ENCODE measurements at regions not wholly inside any gene's neighbourhood (a gene's known extent, or its start where the extent isn't known, plus 50 kb on each side); places are given as distances from the start of the nearest gene placed in this dataset.

DNA sequence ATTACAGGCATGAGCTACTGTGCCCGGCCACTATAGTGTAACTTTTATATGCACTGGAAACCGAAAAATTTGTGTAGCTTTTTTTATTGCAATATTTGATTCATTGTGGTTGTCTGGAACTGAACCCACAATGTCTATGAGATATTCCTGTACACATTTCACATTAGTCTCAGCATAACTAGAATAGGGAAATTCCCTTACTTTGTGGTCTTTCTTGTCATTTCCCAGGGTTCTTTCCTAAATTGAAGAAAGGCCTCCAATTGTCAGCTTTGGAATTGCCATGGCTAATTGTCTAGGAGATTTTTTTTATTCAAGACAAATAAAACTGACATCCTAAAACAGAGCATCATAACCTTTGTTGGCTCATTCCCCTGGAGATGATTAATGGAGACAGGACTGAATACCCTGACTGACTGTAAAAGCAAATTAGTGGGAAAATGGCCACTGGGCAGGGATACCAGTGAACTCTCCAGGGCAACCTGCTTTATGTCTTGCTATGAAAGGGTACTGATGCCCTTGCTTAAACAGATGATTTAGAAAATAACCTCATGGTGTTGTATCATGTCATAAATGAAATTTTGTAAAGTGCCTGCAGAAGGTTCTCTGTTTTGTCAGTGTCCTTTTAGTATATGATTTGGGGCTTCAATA, 576.9 kb downstream of the RFPL4B start:
- ChIA-PET POLR2A (no interaction called here), CTCF (interaction anchor here (0.6 kb wide), 1 partner anchor 560 kb away, joined by 4 read pairs; no protein-coding TSS in a partner anchor)
- no peaks in the 10 kb centered on the region for H3K9me2 ChIP-seq
- H3K27ac ChIP-seq (ENCODE audit: low read depth in 2 of 2, low read length in 1 of 2) = peak overlapping the region in 1 of 2 experiments; percentile 69; a peak in 1 of 4 replicates
- no peak overlapping the region for H2AFZ ChIP-seq (ENCODE audit: low read depth)
- H3K27me3 ChIP-seq (ENCODE audit: insufficient read depth) = no peaks in the 10 kb centered on the region
- no peak overlapping the region for H3K9ac ChIP-seq
- TF ChIP-seq GATA2 (CRISPR knock-in tag; IDR thresholded peaks at IDR 0.05) (peak; percentile 15; the same call in 1 of the 2 replicates), TCF12 (IDR thresholded peaks at IDR 0.05) (peak; percentile 45; the same call in 1 of the 2 replicates), RAD21 (IDR thresholded peaks at IDR 0.05; ENCODE audit: low read length) (0 out of 2 replicates have a peak, but pooled peaks have one; percentile 4), TEAD4 (IDR thresholded peaks at IDR 0.05; ENCODE audit: borderline replicate concordance, insufficient read depth) (no peak), POLR2AphosphoS5 (IDR thresholded peaks at IDR 0.05; ENCODE audit: low read depth, low read length) (no peak), PBX3 (IDR thresholded peaks at IDR 0.05) (peak; percentile 25; the same call in 1 of the 2 replicates), EP300 (IDR thresholded peaks at IDR 0.05; ENCODE audit: borderline replicate concordance in 1 of 2, low read depth in 1 of 2, low read length in 1 of 2) (peak; percentile 8 to 81; a peak in 2 of 4 replicates), USF1 (IDR thresholded peaks at IDR 0.05; ENCODE audit: borderline replicate concordance, low read depth) (no peak), RCOR1 (IDR thresholded peaks at IDR 0.05; ENCODE audit: low read length) (peak; percentile 80)
- TF ChIP-seq, protein P1, sequence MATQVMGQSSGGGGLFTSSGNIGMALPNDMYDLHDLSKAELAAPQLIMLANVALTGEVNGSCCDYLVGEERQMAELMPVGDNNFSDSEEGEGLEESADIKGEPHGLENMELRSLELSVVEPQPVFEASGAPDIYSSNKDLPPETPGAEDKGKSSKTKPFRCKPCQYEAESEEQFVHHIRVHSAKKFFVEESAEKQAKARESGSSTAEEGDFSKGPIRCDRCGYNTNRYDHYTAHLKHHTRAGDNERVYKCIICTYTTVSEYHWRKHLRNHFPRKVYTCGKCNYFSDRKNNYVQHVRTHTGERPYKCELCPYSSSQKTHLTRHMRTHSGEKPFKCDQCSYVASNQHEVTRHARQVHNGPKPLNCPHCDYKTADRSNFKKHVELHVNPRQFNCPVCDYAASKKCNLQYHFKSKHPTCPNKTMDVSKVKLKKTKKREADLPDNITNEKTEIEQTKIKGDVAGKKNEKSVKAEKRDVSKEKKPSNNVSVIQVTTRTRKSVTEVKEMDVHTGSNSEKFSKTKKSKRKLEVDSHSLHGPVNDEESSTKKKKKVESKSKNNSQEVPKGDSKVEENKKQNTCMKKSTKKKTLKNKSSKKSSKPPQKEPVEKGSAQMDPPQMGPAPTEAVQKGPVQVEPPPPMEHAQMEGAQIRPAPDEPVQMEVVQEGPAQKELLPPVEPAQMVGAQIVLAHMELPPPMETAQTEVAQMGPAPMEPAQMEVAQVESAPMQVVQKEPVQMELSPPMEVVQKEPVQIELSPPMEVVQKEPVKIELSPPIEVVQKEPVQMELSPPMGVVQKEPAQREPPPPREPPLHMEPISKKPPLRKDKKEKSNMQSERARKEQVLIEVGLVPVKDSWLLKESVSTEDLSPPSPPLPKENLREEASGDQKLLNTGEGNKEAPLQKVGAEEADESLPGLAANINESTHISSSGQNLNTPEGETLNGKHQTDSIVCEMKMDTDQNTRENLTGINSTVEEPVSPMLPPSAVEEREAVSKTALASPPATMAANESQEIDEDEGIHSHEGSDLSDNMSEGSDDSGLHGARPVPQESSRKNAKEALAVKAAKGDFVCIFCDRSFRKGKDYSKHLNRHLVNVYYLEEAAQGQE (IDR thresholded peaks at IDR 0.05; ENCODE audit: low read depth, low read length) = no peak
- TF ChIP-seq, protein P2, sequence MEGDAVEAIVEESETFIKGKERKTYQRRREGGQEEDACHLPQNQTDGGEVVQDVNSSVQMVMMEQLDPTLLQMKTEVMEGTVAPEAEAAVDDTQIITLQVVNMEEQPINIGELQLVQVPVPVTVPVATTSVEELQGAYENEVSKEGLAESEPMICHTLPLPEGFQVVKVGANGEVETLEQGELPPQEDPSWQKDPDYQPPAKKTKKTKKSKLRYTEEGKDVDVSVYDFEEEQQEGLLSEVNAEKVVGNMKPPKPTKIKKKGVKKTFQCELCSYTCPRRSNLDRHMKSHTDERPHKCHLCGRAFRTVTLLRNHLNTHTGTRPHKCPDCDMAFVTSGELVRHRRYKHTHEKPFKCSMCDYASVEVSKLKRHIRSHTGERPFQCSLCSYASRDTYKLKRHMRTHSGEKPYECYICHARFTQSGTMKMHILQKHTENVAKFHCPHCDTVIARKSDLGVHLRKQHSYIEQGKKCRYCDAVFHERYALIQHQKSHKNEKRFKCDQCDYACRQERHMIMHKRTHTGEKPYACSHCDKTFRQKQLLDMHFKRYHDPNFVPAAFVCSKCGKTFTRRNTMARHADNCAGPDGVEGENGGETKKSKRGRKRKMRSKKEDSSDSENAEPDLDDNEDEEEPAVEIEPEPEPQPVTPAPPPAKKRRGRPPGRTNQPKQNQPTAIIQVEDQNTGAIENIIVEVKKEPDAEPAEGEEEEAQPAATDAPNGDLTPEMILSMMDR (IDR thresholded peaks at IDR 0.05) = no peak
- TF ChIP-seq, protein P3, sequence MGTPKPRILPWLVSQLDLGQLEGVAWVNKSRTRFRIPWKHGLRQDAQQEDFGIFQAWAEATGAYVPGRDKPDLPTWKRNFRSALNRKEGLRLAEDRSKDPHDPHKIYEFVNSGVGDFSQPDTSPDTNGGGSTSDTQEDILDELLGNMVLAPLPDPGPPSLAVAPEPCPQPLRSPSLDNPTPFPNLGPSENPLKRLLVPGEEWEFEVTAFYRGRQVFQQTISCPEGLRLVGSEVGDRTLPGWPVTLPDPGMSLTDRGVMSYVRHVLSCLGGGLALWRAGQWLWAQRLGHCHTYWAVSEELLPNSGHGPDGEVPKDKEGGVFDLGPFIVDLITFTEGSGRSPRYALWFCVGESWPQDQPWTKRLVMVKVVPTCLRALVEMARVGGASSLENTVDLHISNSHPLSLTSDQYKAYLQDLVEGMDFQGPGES (IDR thresholded peaks at IDR 0.05; ENCODE audit: low read depth, low read length) = no peak
- no peaks in the 10 kb centered on the region for H3K79me2 ChIP-seq (ENCODE audit: insufficient read depth)
- peak; percentile 51 for DNase-seq
- no peak overlapping the region for H3K4me2 ChIP-seq
- peaks cover 4% of the 10 kb centered on the region for H3F3A ChIP-seq (replicated peaks; ENCODE audit: insufficient read depth)
- H4K20me1 ChIP-seq (ENCODE audit: insufficient read depth) = no peaks in the 10 kb centered on the region
- no peaks in the 10 kb centered on the region; a peak in 1 of 4 replicates for H3K4me1 ChIP-seq (ENCODE audit: control insufficient read depth in 1 of 2, insufficient read depth in 2 of 2, low read depth in 1 of 2, low read length in 1 of 2)
- H3K9me3 ChIP-seq = peaks cover 16% of the 10 kb centered on the region
- 71% methylated on average over 2 of the region's 2 CpGs for WGBS (ENCODE audit: low lambda C conversion rate)
- H3K4me3 ChIP-seq (ENCODE audit: low read depth in 2 of 2, low read length in 1 of 2) = no peak overlapping the region
- H3K36me3 ChIP-seq (replicated peaks in 1 of 2; ENCODE audit: control insufficient read depth in 1 of 2, insufficient read depth in 2 of 2, low read length in 1 of 2) = no peaks in the 10 kb centered on the region

Data from SK-N-SH (cell line).